Mononuclear cell (primary cell): ENCODE measurements at regions not wholly inside any gene's neighbourhood (a gene's known extent, or its start where the extent isn't known, plus 50 kb on each side); places are given as distances from the start of the nearest gene placed in this dataset.

Experiments used
- H3K27me3 ChIP-seq: 2 replicates; pipeline ENCODE4 v1.6.0; 2011; ENCODE audit warnings: low read length, control low read depth; ENCODE audit not compliant: insufficient read depth
- H3K4me1 ChIP-seq: 2 replicates; pipeline ENCODE4 v1.5.1; 2011; ENCODE audit warnings: mild to moderate bottlenecking, low read length, control low read depth; ENCODE audit not compliant: insufficient read depth
- H3K4me3 ChIP-seq: 2 replicates; pipeline ENCODE4 v1.5.1; 2011; ENCODE audit warnings: mild to moderate bottlenecking, low read length, moderate library complexity
- H3K9me3 ChIP-seq: 2 replicates; pipeline ENCODE4 v1.5.1; 2011; ENCODE audit warnings: low read depth, mild to moderate bottlenecking, control low read depth, low read length

DNA sequence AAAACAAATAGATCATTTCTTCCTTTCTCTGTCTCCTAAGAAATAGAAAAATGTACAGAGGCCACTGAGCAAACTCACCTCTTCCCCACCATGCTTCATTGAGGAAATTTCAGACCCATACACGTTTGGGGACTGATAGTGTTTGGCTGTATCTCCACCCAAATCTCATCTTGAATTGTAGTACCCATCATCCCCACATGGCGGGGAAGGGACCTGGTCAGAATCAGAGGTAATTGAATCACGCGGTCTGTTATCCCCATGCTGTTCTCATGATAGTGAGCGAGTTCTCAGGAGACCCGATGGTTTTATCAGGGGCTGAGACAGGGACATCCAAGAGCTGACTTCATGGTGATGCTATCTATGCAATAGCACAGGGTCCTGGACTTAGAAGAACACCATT is 1655.8 kb downstream of the MAT2B start:
- no peak overlapping the region for H3K4me3 ChIP-seq
- no peaks in the 10 kb centered on the region for H3K9me3 ChIP-seq
- no peaks in the 10 kb centered on the region for H3K4me1 ChIP-seq
- H3K27me3 ChIP-seq = no peaks in the 10 kb centered on the region

DNA sequence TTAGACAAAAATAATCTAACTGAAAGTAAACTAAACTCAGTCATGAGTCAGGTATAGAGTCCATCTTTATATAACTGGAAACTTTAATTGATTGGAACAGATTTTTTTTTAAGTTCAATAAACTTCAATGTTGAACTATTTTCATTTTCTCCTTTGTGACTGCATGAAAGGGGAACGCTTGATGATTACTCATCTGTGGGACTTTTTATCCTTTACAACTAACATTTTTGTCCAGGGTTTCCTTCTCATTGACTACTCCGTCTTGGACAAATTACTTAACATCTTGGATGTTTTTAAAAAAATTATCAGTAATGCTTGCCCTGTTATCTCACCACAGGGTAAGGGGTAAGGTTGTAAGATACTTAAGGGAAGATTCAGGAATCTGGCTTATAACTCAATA is 1658.4 kb downstream of the MAT2B start:
- H3K4me3 ChIP-seq = no peak overlapping the region
- H3K27me3 ChIP-seq = no peaks in the 10 kb centered on the region
- no peaks in the 10 kb centered on the region for H3K4me1 ChIP-seq
- H3K9me3 ChIP-seq = no peaks in the 10 kb centered on the region

- Histone ChIP-seq H3K4me1 (no peaks in the 10 kb centered on the region), H3K4me3 (no peak overlapping the region), H3K27me3 (no peaks in the 10 kb centered on the region), H3K9me3 (no peaks in the 10 kb centered on the region)
Measured at GRCh38 chr5:165173651-165174050, 1668.2 kb downstream of the MAT2B start.

GRCh38 chr5:165175041-165175440 is 1669.6 kb downstream of the MAT2B start:
- Histone ChIP-seq H3K4me1 (no peaks in the 10 kb centered on the region), H3K27me3 (no peaks in the 10 kb centered on the region), H3K9me3 (no peaks in the 10 kb centered on the region), H3K4me3 (no peak overlapping the region)

- Histone ChIP-seq H3K9me3 (no peaks in the 10 kb centered on the region), H3K4me3 (no peak overlapping the region), H3K4me1 (peaks cover 23% of the 10 kb centered on the region), H3K27me3 (no peaks in the 10 kb centered on the region)
Measured at GRCh38 chr5:165184183-165184582, 1678.8 kb downstream of the MAT2B start.

- H3K4me3 ChIP-seq = no peak overlapping the region
- H3K27me3 ChIP-seq = no peaks in the 10 kb centered on the region
- no peaks in the 10 kb centered on the region for H3K9me3 ChIP-seq
- peaks cover 28% of the 10 kb centered on the region for H3K4me1 ChIP-seq
Measured at GRCh38 chr5:165185716-165186115, 1680.3 kb downstream of the MAT2B start.

DNA sequence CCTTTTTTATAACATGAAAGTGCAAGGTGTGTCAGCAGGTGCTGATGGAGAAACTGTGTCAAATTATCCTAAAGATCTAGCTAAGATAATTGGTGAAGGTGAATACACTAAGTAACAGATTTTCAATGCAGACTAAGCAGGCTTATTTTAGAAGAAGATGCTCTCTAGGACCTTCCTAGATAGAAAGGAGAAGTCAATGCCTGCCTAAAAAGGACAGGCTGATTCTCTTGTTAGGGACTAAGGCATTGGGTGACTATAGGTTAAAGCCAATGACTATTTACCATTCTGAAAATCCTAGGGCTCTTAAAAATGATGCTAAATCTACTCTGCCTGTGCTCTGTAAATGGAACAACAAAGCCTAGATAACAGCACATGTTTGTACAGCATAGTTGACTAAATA is 1682.4 kb downstream of the MAT2B start:
- H3K4me3 ChIP-seq = no peak overlapping the region
- no peaks in the 10 kb centered on the region for H3K27me3 ChIP-seq
- peaks cover 28% of the 10 kb centered on the region for H3K4me1 ChIP-seq
- no peaks in the 10 kb centered on the region for H3K9me3 ChIP-seq

- no peak overlapping the region for H3K4me3 ChIP-seq
- no peaks in the 10 kb centered on the region for H3K27me3 ChIP-seq
- H3K9me3 ChIP-seq = no peaks in the 10 kb centered on the region
- H3K4me1 ChIP-seq = peaks cover 28% of the 10 kb centered on the region
Measured at GRCh38 chr5:165188556-165189175, 1683.2 kb downstream of the MAT2B start.

DNA sequence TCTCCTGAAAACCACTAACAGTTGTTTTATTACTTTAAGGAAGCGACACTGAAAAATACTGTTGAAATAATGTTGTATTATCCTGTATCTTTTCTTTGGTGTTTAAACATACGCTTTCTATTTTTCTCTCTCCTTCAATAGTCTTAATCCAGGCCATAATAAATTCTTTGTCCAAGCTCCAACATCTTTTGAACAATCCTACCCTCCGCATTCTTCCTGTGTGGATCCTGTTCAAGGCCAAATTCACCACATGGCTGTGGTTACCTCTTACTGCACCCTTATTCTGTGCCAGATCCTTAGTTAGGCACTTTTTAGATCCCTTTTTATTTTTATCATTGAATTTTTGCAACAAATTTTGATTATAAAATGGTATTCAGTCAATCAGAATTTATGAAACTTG is 1691.5 kb downstream of the MAT2B start:
- no peaks in the 10 kb centered on the region for H3K27me3 ChIP-seq
- no peaks in the 10 kb centered on the region for H3K9me3 ChIP-seq
- peaks cover 4% of the 10 kb centered on the region for H3K4me1 ChIP-seq
- H3K4me3 ChIP-seq = no peak overlapping the region

DNA sequence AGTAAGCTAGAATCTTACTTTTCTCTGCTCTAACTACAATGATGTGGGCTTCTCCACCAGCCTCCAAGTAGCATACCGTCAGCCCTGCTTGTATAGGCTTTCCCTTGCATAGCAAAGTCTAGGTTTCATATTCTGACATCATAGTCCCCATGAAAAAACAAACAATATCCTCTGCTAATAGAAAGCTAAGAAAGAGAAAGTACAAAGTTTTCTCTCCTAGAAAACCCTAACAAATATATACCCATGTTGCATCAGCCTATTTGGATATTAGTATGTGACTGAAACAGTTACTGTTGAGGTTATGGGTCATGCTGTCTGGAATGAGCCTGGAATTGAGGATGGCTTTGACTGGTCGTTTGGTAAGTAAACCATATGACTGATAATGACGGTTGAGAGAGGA is 1696.0 kb downstream of the MAT2B start:
- Histone ChIP-seq H3K4me3 (no peak overlapping the region), H3K27me3 (no peaks in the 10 kb centered on the region), H3K4me1 (peaks cover 4% of the 10 kb centered on the region), H3K9me3 (no peaks in the 10 kb centered on the region)

- Histone ChIP-seq H3K27me3 (no peaks in the 10 kb centered on the region), H3K4me3 (no peak overlapping the region), H3K4me1 (peaks cover 4% of the 10 kb centered on the region), H3K9me3 (no peaks in the 10 kb centered on the region)
Measured at GRCh38 chr5:165201771-165202518, 1696.5 kb downstream of the MAT2B start.

DNA sequence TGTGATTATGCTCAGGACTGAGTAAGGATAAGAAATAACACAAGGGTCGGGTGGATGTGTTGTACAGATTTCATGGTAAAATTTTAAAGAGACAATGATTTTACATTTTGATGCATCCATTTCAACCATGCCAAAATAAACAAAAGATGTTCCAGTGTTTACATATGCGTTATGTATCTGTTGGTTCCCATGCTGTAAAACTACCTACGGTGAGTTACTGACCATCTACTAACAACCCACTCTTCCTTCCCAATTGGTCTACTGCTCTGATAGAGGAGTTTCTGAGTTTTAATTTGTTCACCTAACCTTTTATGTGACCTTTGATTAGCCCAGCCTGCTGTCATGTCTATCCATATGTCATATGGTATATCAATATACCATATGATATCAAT is 1697.1 kb downstream of the MAT2B start:
- Histone ChIP-seq H3K4me3 (no peak overlapping the region), H3K9me3 (no peaks in the 10 kb centered on the region), H3K4me1 (peaks cover 4% of the 10 kb centered on the region), H3K27me3 (no peaks in the 10 kb centered on the region)

DNA sequence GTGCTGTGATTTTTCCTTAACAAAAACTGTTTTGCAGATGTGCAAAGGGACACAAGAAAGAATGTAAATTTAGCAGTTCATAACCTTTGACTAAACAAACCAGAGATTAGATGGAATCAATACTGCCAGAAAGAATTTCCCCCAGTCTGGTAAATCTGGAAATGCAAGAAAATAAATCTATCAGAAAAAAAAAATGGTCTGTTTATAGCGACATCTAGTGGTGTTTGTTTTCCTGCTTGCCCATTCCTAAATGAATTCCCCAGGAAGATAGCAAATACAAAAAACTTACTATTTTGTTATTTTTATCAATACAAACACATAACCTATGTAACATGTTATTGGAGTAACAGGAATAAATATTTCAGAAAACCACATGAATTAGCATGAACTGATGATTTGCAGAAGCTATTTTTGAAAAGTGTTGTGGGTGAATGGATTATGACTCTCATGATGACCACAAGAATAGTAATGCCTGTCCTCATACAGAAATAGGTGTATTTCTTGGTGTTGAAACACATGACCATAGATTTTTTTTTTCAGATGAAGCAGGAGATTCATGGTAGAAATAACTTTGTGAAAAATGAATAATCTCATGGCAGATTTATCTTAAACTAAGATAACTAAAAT is 1703.8 kb downstream of the MAT2B start:
- no peaks in the 10 kb centered on the region for H3K9me3 ChIP-seq

GRCh38 chr5:165224366-165225045 is 1719.1 kb downstream of the MAT2B start:
- no peaks in the 10 kb centered on the region for H3K9me3 ChIP-seq
- H3K4me1 ChIP-seq = no peaks in the 10 kb centered on the region
- H3K27me3 ChIP-seq = no peaks in the 10 kb centered on the region
- no peak overlapping the region for H3K4me3 ChIP-seq

More for the DNA sequence above, 1703.8 kb downstream of the MAT2B start:
- Histone ChIP-seq H3K27me3 (no peaks in the 10 kb centered on the region), H3K4me3 (no peak overlapping the region), H3K4me1 (peaks cover 6% of the 10 kb centered on the region)

- Histone ChIP-seq H3K4me1 (no peaks in the 10 kb centered on the region), H3K4me3 (no peak overlapping the region), H3K9me3 (no peaks in the 10 kb centered on the region), H3K27me3 (no peaks in the 10 kb centered on the region)
Measured at GRCh38 chr5:165227515-165227914, 1722.1 kb downstream of the MAT2B start.
